AG04450 (cell line): ENCODE measurements at regions not wholly inside any gene's neighbourhood (a gene's known extent, or its start where the extent isn't known, plus 50 kb on each side); places are given as distances from the start of the nearest gene placed in this dataset.
A peak's percentile ranks its signal among the peaks of the same experiment; 100 is the strongest.

Source experiments
- CTCF ChIA-PET: fragments of 300-600, 350-600 bp; formaldehyde crosslinking; extraction: SDS; loops from one replicate; lab custom pipeline; 2022; ENCODE audit warnings: antibody characterized with exemption, inconsistent platforms; lab: Charles Lee
- POLR2A ChIA-PET: fragments of 350-600 bp; formaldehyde crosslinking; extraction: SDS; loops from one replicate; lab custom pipeline; 2021; ENCODE audit warnings: antibody characterized with exemption, inconsistent platforms; lab: Yijun Ruan, JAX
- DNase-seq: peaks from one replicate; pipeline ENCODE4 v3.0.0-alpha.2; 2011; ENCODE audit warnings: low read depth, low spot score
- H3K27ac ChIP-seq: one replicate; pipeline ENCODE4 v1.5.1; 2012; ENCODE audit warnings: low read depth, low read length, control low read depth
- H3K27me3 ChIP-seq: one replicate; pipeline ENCODE4 v1.6.0; 2012; ENCODE audit warnings: low read length; ENCODE audit not compliant: control insufficient read depth, insufficient read depth
- H3K4me3 ChIP-seq: 2 replicates; pipeline ENCODE4 v1.5.1; 2011; ENCODE audit warnings: mild to moderate bottlenecking, low read depth, low read length, control low read depth
- H3K9me3 ChIP-seq: 2 replicates; pipeline ENCODE4 v1.5.1; 2012; ENCODE audit warnings: low read length; ENCODE audit not compliant: control insufficient read depth, insufficient read depth
- TF ChIP-seq, protein P1 (sequence below): IDR thresholded peaks from 2 replicates; pipeline ENCODE4 v1.5.1; 2011; ENCODE audit warnings: low read depth, low read length, control low read depth, inconsistent platforms

- Histone ChIP-seq H3K27me3 (no peaks in the 10 kb centered on the region), H3K27ac (no peak overlapping the region), H3K4me3 (no peak overlapping the region), H3K9me3 (no peaks in the 10 kb centered on the region)
- CTCF ChIA-PET, result interaction anchor here (0.6 to 1.6 kb wide), 4 partner anchors 18 to 774 kb away, joined by 3 to 5 read pairs (median 4); no protein-coding TSS in a partner anchor
- POLR2A ChIA-PET, result no interaction called here
- no peak for DNase-seq
- TF ChIP-seq, protein P1, sequence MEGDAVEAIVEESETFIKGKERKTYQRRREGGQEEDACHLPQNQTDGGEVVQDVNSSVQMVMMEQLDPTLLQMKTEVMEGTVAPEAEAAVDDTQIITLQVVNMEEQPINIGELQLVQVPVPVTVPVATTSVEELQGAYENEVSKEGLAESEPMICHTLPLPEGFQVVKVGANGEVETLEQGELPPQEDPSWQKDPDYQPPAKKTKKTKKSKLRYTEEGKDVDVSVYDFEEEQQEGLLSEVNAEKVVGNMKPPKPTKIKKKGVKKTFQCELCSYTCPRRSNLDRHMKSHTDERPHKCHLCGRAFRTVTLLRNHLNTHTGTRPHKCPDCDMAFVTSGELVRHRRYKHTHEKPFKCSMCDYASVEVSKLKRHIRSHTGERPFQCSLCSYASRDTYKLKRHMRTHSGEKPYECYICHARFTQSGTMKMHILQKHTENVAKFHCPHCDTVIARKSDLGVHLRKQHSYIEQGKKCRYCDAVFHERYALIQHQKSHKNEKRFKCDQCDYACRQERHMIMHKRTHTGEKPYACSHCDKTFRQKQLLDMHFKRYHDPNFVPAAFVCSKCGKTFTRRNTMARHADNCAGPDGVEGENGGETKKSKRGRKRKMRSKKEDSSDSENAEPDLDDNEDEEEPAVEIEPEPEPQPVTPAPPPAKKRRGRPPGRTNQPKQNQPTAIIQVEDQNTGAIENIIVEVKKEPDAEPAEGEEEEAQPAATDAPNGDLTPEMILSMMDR, result peak; percentile 67
Observed at GRCh38 chr5:167587772-167588437, 703.5 kb upstream of the WWC1 start.

GRCh38 chr5:167592114-167592513 lies 699.3 kb upstream of the WWC1 start:
- TF ChIP-seq, protein P1, result no peak
- ChIA-PET CTCF (interaction anchor here (0.6 kb wide), 1 partner anchor 150 kb away, joined by 3 read pairs; no protein-coding TSS in a partner anchor), POLR2A (no interaction called here)
- no peak for DNase-seq
- H3K4me3 ChIP-seq, result no peak overlapping the region
- H3K9me3 ChIP-seq, result no peaks in the 10 kb centered on the region
- H3K27me3 ChIP-seq, result no peaks in the 10 kb centered on the region
- H3K27ac ChIP-seq, result no peak overlapping the region

DNA sequence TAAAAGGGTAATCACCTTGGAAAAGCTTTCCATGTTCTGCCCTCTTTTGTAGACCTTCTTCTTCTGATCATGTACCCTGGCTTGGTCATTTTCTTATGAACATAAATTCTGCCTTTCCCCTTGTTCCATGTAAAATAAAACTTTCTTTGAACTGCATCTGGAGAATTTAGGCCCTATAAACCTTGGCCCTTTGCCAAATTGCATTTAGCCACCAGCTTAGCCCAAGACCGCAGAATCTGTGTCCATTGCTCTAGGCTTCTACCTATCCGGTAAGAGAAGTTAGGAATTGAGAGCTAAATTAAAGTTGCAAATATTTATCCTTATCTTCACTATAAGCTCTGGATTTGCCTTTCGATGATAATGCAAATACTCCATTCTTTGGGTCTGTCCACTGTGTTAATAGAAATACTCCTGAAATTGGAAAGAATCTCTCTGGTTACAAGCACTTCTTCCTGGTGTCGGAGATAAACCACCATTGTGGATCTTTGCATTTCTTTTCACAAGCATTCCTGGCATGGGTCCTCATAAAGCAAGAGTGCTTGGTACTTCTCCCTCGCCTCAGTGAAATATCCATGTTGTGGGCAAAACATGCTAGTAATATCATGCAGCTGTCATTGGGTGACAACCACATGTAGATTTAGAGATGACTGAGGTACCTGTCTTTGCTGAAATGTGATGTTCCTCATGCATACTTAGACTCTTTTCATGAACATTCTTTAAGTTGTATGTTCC lies 698.0 kb upstream of the WWC1 start:
- ChIA-PET CTCF (interaction anchor here (1.0 to 1.4 kb wide), 2 partner anchors 15 to 101 kb away, joined by 3 to 4 read pairs; no protein-coding TSS in a partner anchor), POLR2A (no interaction called here)
- H3K27ac ChIP-seq, result no peak overlapping the region
- TF ChIP-seq, protein P1, result no peak
- DNase-seq, result no peak
- no peaks in the 10 kb centered on the region for H3K9me3 ChIP-seq
- no peaks in the 10 kb centered on the region for H3K27me3 ChIP-seq
- H3K4me3 ChIP-seq, result no peak overlapping the region

GRCh38 chr5:167594061-167594435 lies 697.4 kb upstream of the WWC1 start:
- no peak overlapping the region for H3K27ac ChIP-seq
- ChIA-PET CTCF (interaction anchor here (1.4 kb wide), 1 partner anchor 15 kb away, joined by 4 read pairs; no protein-coding TSS in a partner anchor), POLR2A (no interaction called here)

More at GRCh38 chr5:167594061-167594435, 697.4 kb upstream of the WWC1 start:
- Histone ChIP-seq H3K4me3 (no peak overlapping the region), H3K27me3 (no peaks in the 10 kb centered on the region), H3K9me3 (no peaks in the 10 kb centered on the region)
- TF ChIP-seq, protein P1, result no peak
- no peak for DNase-seq
